ACHN (cell line): ENCODE measurements at regions not wholly inside any gene's neighbourhood (a gene's known extent, or its start where the extent isn't known, plus 50 kb on each side); places are given as distances from the start of the nearest gene placed in this dataset.
A peak's percentile ranks its signal among the peaks of the same experiment; 100 is the strongest.

Experiments
- DNase-seq: peaks from one replicate; pipeline ENCODE4 v3.0.0-alpha.2; 2015
- in situ Hi-C: cut with HindIII; loops from 2 replicates; pipeline ENCODE4 v1.10.0; 2017; ENCODE audit warnings: low sequenced_read_pairs, low pct_ligation_motif_present, low pct_unique_long_range_greater_than_20kb

DNA sequence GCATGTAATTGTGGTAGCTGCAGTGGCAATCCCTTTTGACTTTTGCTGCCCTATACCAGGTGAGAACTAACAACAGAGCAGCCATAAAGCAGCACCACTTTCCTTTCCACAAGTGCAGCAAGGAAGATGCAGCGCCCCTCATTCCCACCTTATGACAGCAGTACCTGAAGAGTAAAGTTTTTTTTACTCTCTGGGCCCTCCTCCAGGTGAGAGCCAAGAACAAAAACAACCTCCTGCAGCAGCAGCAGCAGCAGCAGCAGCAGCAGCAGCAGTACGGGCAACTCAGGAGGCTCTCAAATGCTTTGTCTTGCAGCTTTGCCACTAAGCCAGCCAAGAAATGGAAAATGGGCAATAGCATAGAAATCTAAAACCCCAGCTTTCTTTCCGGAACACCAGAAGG, 397.5 kb downstream of the FIGN start:
- no peak for DNase-seq
- in situ Hi-C loops, result no loop called here

DNA sequence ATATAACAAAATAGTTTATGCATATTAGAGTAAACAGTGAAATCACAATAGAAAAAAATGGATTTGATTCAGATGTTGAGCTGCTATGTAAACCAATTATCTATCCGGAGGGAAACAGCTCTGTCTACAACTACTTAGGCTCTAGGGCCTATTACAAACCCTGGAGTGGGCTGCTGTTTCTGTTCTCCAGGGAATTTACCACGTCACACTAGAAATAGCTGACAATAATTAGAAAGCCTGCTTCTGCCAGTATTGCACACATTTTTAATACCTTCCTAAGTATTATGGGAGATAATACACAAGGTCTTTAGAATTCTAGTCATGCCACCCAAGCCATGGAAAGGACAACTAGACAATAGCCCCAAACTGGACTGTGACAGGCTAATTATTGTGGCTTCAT, 411.1 kb downstream of the FIGN start:
- DNase-seq, result no peak
- in situ Hi-C loops, result no loop called here

DNA sequence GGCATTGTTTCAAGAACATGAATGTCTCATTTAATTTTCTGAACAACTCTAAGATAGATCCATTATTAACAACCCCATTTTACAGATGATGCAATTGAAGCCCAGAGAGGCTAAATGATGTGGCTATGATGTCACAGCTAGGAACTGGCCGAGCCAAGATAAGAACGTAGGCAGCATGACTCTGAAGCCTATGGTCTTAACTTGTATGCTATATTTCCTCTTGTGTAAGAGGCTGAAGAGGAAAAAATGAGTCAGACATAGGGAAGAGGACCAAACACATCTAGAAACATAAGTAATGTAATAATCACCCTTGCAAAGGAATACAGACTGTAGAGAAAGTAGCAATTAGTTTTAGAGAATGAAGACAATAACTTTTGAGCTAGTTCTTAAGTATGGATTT, 416.8 kb downstream of the FIGN start:
- DNase-seq, result no peak
- in situ Hi-C loops, result no loop called here

- in situ Hi-C loops, result no loop called here
Observed at GRCh38 chr2:163314712-163315111, 421.1 kb downstream of the FIGN start.

GRCh38 chr2:163312713-163313112, 423.1 kb downstream of the FIGN start:
- in situ Hi-C loops, result no loop called here
- DNase-seq, result no peak

More at GRCh38 chr2:163314712-163315111, 421.1 kb downstream of the FIGN start:
- DNase-seq, result no peak

GRCh38 chr2:163306647-163307046, 429.2 kb downstream of the FIGN start:
- no peak for DNase-seq
- in situ Hi-C loops, result no loop called here

- in situ Hi-C loops, result no loop called here
- no peak for DNase-seq
Observed at GRCh38 chr2:163302141-163302540, 433.7 kb downstream of the FIGN start.

DNA sequence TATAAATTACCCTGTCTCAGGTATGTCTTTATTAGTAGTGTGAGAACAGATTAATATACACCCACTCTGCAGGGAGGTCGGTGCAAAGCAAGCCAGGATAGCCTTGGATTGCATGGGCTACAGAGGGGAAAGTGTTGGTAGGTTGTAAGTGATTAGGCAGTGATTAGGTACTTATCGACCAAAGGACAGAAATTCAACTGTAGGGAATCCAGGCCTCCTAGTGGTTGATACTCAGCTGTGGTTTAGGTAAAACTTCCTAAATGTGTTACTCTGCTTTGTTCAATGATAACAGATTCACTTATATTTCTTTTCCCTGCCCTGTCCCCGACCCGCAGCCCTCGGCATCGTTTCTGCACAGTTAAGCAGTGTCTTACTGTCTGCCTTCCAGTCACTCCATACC, 444.0 kb downstream of the FIGN start:
- in situ Hi-C loops, result no loop called here

DNA sequence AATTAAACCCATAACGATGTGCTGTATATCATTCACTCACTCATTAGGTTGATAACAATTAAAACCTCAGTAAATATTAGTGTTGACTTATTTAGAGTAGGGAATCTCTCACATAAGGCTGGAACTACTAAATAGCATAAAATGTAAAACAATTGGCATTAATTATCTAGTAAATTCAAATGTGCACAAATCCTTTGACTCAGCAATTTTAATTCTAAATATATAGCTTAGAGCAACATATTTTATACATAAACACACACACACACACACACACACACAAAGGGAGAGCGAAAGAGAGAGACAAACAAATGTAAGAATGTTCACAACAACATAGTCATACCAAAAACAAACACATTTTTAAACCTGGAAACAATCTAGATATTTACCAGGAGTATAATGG, 443.1 kb upstream of the KCNH7 start:
- DNase-seq, result no peak
- in situ Hi-C loops, result no loop called here

More for the DNA sequence above, 444.0 kb downstream of the FIGN start:
- no peak for DNase-seq

DNA sequence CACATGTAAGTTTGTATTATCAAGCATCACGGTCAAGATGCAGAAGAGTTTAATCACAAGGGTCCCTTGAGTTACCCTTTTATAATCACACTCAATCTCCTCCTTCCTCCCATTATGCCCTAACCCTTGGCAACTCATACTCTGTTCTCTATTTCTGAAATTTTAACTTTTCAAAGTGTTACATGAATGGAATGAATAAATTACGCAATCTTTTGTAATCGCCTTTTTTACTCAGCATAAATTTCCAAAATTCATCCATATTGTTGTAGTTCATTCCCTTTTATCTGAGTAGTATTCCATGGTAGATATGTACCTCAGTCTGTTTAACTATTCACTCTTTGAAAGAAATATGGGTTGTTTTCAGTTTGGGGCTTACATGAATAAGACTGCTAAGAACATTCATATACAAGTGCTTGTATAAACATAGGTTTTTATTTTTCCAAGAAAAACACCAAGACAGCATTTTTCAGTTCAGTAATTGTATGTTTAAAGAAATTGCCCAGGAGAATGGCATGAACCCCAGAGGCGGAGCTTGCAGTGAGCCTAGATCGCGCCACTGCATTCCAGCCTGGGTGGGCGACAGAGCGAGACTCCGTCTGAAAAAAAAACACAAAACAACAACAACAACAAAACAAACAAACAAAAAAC, 430.9 kb upstream of the KCNH7 start:
- in situ Hi-C loops, result no loop called here
- DNase-seq, result no peak

DNA sequence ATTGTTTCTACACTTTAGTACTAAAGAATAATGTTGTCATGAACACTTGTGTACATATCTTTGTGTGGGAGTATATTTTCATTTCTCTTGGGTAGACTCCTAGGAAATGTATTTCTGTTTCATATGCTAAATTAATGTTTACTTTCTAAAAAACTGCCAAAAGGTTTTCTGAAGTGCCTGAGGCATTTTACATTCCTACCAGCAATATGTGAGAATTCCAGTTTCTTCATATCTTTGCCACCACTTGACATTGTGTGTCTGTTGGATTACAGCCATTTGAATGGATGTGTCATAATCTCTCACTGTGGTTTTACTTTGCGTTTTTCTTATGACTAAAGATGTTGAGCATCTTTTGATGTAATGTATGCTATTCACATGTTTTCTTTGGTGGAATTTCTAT, 428.2 kb upstream of the KCNH7 start:
- in situ Hi-C loops, result no loop called here
- DNase-seq, result peak; percentile 33

DNA sequence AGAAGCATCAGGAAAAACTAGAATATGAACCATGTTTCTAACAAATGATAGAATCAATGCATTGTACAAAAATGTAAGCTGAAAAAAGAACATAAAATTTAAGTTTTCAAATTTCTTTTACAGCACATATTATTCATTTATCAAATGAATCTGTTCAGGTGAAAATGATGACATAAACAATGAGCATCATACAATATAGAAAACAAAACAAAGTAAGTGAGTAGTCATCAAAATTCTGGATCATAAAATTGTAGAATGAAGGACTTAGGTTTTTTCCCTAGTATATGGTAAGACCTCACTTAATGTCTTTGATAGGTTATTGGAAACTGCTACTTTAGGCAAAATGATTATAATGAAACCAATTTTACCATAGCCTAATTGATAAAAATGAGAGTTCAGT, 427.0 kb upstream of the KCNH7 start:
- no peak for DNase-seq
- in situ Hi-C loops, result no loop called here

DNA sequence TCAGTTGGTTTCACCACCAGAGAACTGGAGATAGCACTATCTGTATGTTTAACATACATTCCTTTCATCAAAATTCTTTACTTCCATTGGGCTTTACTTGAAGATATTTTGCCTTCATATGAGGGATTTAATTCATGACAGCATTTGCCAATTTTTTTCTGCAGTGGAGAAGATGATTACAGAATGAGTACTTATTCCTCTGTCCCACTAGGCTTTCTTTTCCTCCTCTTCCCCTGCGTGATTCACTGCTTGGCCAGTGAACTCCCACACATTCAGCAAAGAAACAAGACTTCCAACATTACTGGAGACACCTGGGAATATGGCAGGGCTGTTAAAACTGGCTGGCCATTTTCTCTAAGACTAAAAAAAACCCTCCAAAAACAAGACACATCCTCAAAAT, 425.8 kb upstream of the KCNH7 start:
- in situ Hi-C loops, result no loop called here

DNA sequence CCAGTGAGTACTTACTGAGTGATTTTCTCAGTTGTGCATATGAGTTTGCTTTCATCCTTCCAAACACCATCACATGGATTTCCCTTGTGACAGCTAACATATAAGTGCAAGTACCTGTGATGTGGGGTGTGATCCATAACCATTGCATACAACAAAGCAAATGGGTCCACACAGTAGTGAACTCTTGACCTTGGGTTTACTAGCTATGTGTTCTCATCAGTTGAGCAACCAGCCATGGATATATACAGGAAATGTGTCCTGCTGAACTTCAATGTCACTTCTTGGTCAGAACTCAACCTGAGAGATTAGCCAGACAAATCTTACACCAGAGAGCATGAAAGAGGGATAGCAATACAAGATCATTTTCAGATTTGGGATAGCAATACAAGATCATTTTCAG, 420.9 kb upstream of the KCNH7 start:
- no peak for DNase-seq
- in situ Hi-C loops, result no loop called here

More for the DNA sequence above, 425.8 kb upstream of the KCNH7 start:
- DNase-seq, result no peak

GRCh38 chr2:163255086-163255485, 416.5 kb upstream of the KCNH7 start:
- in situ Hi-C loops, result no loop called here
- DNase-seq, result no peak

- DNase-seq, result no peak
- in situ Hi-C loops, result no loop called here
Observed at GRCh38 chr2:163253621-163254285, 415.2 kb upstream of the KCNH7 start.

GRCh38 chr2:163252199-163252598, 413.6 kb upstream of the KCNH7 start:
- no peak for DNase-seq
- in situ Hi-C loops, result no loop called here

DNA sequence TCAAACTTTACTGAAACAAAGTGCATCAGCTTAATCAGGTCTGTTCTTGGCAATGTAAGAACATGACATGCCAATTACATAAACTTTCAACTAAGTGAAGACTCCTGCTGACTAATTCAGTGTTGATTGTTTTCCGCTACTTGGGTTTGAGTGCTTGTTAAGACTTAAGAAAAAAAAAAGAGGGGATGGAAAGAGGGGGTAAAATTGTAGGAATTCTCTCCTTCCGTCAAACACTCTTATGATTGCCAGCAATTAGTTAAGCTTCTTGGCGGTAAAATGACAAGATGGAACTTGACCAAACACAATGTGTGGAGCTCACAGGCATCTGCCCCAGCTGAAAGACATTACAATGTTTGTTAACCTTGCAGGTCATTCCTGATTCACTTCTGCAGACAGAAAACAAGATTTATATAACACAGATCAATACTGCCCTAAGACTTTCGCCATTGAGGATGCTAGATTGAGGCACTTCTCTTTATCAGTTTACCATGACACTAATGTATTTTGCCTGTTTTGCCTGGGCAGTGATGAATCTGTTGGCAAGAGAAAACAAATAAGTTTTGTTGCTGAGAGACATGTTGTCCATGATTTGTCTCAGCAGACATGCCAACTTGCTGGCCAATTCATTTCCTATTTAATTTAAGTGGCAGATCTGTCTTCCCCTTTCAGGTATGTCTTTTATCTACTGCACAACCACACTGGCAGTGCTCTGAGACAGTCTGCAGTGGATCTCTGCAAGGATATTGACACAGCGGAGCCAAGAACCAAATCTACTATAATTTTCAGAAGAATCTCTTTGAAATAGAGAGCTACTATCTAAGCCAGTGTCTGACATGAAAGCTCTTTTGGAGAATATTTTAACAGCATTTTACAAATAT, 410.0 kb upstream of the KCNH7 start:
- in situ Hi-C loops, result no loop called here
- DNase-seq, result no peak

DNA sequence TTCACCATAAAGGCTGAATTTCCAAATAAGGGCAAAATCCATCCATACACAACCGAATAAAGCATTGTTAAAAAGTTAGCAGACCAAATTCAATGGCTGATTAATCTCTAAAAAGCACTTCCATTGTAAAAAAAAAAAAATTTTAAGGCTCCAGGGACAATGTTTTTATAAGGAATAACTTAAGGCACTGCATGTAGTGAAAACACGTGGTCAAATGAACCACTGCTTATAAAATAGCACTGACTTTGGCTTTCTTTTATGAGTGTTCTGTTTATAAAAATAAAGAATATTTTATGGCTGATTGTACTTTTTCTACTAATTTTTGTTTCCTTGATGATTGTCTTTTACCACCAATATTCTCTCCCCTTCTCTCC, 409.3 kb upstream of the KCNH7 start:
- in situ Hi-C loops, result no loop called here
- no peak for DNase-seq
